GM10248 (cell line): ENCODE measurements at regions not wholly inside any gene's neighbourhood (a gene's known extent, or its start where the extent isn't known, plus 50 kb on each side); places are given as distances from the start of the nearest gene placed in this dataset.

Source experiments
- CTCF ChIA-PET: fragments of 300-600 bp; sonication (Branson Sonifier 250); formaldehyde crosslinking; extraction: SDS; loops from one replicate; lab custom pipeline; 2021; ENCODE audit warnings: antibody characterized with exemption; lab: Yijun Ruan, JAX
- POLR2A ChIA-PET: fragments of 350-650 bp; sonication (Branson Sonifier 250); formaldehyde crosslinking; extraction: SDS; loops from one replicate; lab custom pipeline; 2020; ENCODE audit warnings: antibody characterized with exemption; lab: Yijun Ruan, JAX
- DNase-seq: peaks from one replicate; pipeline ENCODE4 v3.0.0; 2012; ENCODE audit errors: extremely low spot score
- CTCF ChIP-seq: IDR thresholded peaks from 2 replicates; pipeline ENCODE4 v1.5.1; 2012; ENCODE audit warnings: mild to moderate bottlenecking, low read depth; ENCODE audit errors: extremely low read depth, missing control alignments, control extremely low read depth

GRCh38 chr2:66794070-66794469 lies 359.1 kb downstream of the MEIS1 start:
- DNase-seq = no peak
- ChIA-PET POLR2A (no interaction called here), CTCF (interaction anchor here (1.2 kb wide), 1 partner anchor 9 kb away, joined by 3 read pairs; no protein-coding TSS in a partner anchor)
- no peak for TF ChIP-seq CTCF

DNA sequence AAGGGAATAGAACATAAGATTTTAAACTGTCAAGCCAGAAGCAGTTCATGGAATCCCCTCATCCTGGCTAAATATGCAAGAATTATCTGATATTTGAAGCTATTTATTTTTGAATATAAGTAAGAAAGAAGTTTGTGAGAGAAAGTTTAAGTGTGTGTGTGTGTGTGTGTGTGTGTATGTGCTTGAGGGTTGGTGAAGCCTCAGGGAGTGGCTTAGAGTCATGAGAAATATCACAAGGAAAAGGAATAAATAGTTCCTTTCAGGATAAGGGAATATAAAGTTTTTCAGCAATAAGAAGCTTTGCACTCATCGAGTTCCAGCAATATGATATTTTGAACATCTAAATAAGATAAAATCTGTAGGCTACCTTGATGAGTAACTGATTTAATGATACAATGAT lies 359.6 kb downstream of the MEIS1 start:
- no peak for TF ChIP-seq CTCF
- no peak for DNase-seq
- ChIA-PET POLR2A (no interaction called here), CTCF (interaction anchor here (1.2 kb wide), 1 partner anchor 9 kb away, joined by 3 read pairs; no protein-coding TSS in a partner anchor)

- POLR2A ChIA-PET = interaction anchor here (0.6 kb wide), 1 partner anchor 1227 kb away, joined by 3 read pairs; no protein-coding TSS in a partner anchor
- DNase-seq = no peak
- no peak for TF ChIP-seq CTCF
- CTCF ChIA-PET = interaction anchor here (0.9 kb wide), 1 partner anchor 8 kb away, joined by 3 read pairs; no protein-coding TSS in a partner anchor
Measured at GRCh38 chr2:66802877-66803276, 368.0 kb downstream of the MEIS1 start.

DNA sequence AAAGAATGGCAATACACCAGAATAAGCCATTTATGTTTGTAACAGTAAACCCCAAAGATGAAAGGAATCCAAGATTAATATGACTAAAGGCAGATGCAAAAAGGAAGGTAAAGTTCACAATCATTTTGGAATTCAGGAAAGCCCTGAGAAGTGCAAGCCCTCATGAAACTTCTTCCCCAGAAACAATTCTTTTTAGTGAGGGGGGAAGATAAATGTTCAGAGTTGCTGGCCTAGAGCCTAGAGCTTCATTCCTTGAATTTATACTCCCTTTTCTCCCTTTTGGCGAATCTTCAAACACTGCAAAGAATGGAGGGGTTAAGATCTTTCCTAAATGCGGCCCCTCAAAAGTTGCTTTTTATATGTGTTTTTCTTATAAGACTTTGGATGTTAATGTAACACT lies 368.8 kb downstream of the MEIS1 start:
- no peak for DNase-seq
- no peak for TF ChIP-seq CTCF
- POLR2A ChIA-PET = no interaction called here
- CTCF ChIA-PET = interaction anchor here (0.9 to 1.2 kb wide), 2 partner anchors 9 to 15 kb away, joined by 3 read pairs; no protein-coding TSS in a partner anchor

- DNase-seq = no peak
- no peak for TF ChIP-seq CTCF
- CTCF ChIA-PET = interaction anchor here (1.1 to 1.2 kb wide), 2 partner anchors 12 to 16 kb away, joined by 3 to 4 read pairs; no protein-coding TSS in a partner anchor
- POLR2A ChIA-PET = no interaction called here
Measured at GRCh38 chr2:66805016-66805865, 370.3 kb downstream of the MEIS1 start.

DNA sequence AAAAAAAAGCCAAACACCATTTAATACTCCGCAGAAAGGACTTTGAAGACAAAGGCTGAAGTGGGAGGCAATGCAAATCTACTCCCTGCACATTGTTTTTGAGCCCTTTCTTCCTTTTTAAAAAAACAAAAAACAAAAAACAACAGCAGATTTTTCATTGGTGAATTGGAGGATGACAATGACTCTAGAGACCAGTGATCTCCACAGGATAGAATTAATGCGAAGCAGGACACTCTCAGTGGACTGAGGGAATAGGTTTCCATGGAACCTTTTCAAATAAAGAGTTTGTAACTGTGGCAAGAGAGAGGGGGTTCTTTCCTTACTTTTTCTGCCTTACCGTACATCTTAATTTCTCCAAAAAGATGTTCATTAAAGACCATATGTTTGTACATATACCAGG lies 371.0 kb downstream of the MEIS1 start:
- no peak for DNase-seq
- CTCF ChIA-PET = interaction anchor here (1.1 kb wide), 1 partner anchor 11 kb away, joined by 4 read pairs; no protein-coding TSS in a partner anchor
- POLR2A ChIA-PET = no interaction called here
- no peak for TF ChIP-seq CTCF
